ENCODE measurements at regions not wholly inside any gene's neighbourhood (a gene's known extent, or its start where the extent isn't known, plus 50 kb on each side); places are given as distances from the start of the nearest gene placed in this dataset.

DNA sequence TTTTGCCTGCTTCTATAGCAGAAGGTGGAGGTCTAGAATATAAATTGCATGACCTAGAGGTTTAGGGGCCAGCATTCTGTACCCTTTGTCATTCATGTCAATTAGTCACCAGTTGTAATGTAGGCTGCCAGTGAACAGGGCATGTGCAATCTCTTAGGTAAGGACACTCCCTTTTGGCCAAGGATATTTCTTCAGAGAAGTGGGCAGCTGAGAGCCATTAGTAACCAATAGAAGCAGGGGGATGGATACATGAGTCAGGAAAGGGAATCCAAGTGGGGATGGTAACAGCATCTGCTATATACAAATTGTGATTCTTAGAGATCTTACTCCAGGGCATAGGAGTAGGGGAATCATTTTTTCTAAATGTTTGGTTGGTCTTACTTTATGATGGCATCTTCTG is 494.2 kb upstream of the JAG1 start:
- BruUV-seq (replicated peaks): no TSS peak
- Histone ChIP-seq H3K27ac (ENCODE audit: low read depth, low read length, poor library complexity, severe bottlenecking) (no peak overlapping the region), H3K9me3 (ENCODE audit: low read length) (no peaks in the 10 kb centered on the region), H3K79me2 (ENCODE audit: insufficient read depth, low read depth, low read length) (no peaks in the 10 kb centered on the region), H3K4me1 (ENCODE audit: insufficient read depth, low read length, poor library complexity, severe bottlenecking) (no peaks in the 10 kb centered on the region), H2AFZ (ENCODE audit: low read length) (no peak overlapping the region), H3K9me2 (ENCODE audit: insufficient read depth, low read length) (no peaks in the 10 kb centered on the region), H3K4me3 (ENCODE audit: low read depth, low read length, poor library complexity, severe bottlenecking) (no peak overlapping the region), H3K4me2 (ENCODE audit: low read length) (no peak overlapping the region), H4K20me1 (ENCODE audit: insufficient read depth, low read length) (no peaks in the 10 kb centered on the region), H3K36me3 (ENCODE audit: insufficient read depth, low read length) (no peaks in the 10 kb centered on the region)
- DNase-seq (ENCODE audit: low spot score): no peak
- ChIA-PET CTCF (ENCODE audit: unreplicated experiment) (no interaction called here), POLR2A (no interaction called here)
- TF ChIP-seq EZH2phosphoT487 (IDR thresholded peaks at IDR 0.05; ENCODE audit: borderline replicate concordance, low read depth, low read length): no peak
- no peak for TF ChIP-seq CTCF (conservative IDR thresholded peaks at IDR 0.05; ENCODE audit: low read length)
- intact Hi-C loops (cut with micrococcal nuclease; ENCODE audit: unreplicated experiment): no loop called here

- no peaks in the 10 kb centered on the region for H4K20me1 ChIP-seq (ENCODE audit: insufficient read depth, low read length)
- ChIA-PET POLR2A (no interaction called here), CTCF (ENCODE audit: unreplicated experiment) (no interaction called here)
- no peak overlapping the region for H3K4me3 ChIP-seq (ENCODE audit: low read depth, low read length, poor library complexity, severe bottlenecking)
- BruUV-seq (replicated peaks): no TSS peak
- H2AFZ ChIP-seq (ENCODE audit: low read length): no peak overlapping the region
- intact Hi-C loops (cut with micrococcal nuclease; ENCODE audit: unreplicated experiment): no loop called here
- TF ChIP-seq EZH2phosphoT487 (IDR thresholded peaks at IDR 0.05; ENCODE audit: borderline replicate concordance, low read depth, low read length): no peak
- no peak for TF ChIP-seq CTCF (conservative IDR thresholded peaks at IDR 0.05; ENCODE audit: low read length)
- H3K9me2 ChIP-seq (ENCODE audit: insufficient read depth, low read length): no peaks in the 10 kb centered on the region
- H3K9me3 ChIP-seq (ENCODE audit: low read length): no peaks in the 10 kb centered on the region
- H3K79me2 ChIP-seq (ENCODE audit: insufficient read depth, low read depth, low read length): no peaks in the 10 kb centered on the region
- H3K36me3 ChIP-seq (ENCODE audit: insufficient read depth, low read length): no peaks in the 10 kb centered on the region
- no peak for DNase-seq (ENCODE audit: low spot score)
- H3K4me2 ChIP-seq (ENCODE audit: low read length): no peak overlapping the region
- H3K27ac ChIP-seq (ENCODE audit: low read depth, low read length, poor library complexity, severe bottlenecking): no peak overlapping the region
- H3K4me1 ChIP-seq (ENCODE audit: insufficient read depth, low read length, poor library complexity, severe bottlenecking): no peaks in the 10 kb centered on the region
Observed at GRCh38 chr20:11170025-11170424, 496.2 kb upstream of the JAG1 start.

GRCh38 chr20:11170565-11170964 is 496.8 kb upstream of the JAG1 start:
- no peaks in the 10 kb centered on the region for H3K36me3 ChIP-seq (ENCODE audit: insufficient read depth, low read length)
- no peak overlapping the region for H3K4me2 ChIP-seq (ENCODE audit: low read length)
- intact Hi-C loops (cut with micrococcal nuclease; ENCODE audit: unreplicated experiment): no loop called here
- TF ChIP-seq EZH2phosphoT487 (IDR thresholded peaks at IDR 0.05; ENCODE audit: borderline replicate concordance, low read depth, low read length) (no peak), CTCF (conservative IDR thresholded peaks at IDR 0.05; ENCODE audit: low read length) (no peak)
- no peak overlapping the region for H3K27ac ChIP-seq (ENCODE audit: low read depth, low read length, poor library complexity, severe bottlenecking)
- DNase-seq (ENCODE audit: low spot score): no peak
- H3K79me2 ChIP-seq (ENCODE audit: insufficient read depth, low read depth, low read length): no peaks in the 10 kb centered on the region
- ChIA-PET CTCF (ENCODE audit: unreplicated experiment) (no interaction called here), POLR2A (no interaction called here)
- no peak overlapping the region for H3K4me3 ChIP-seq (ENCODE audit: low read depth, low read length, poor library complexity, severe bottlenecking)
- no peaks in the 10 kb centered on the region for H3K9me2 ChIP-seq (ENCODE audit: insufficient read depth, low read length)
- no peak overlapping the region for H2AFZ ChIP-seq (ENCODE audit: low read length)
- H4K20me1 ChIP-seq (ENCODE audit: insufficient read depth, low read length): no peaks in the 10 kb centered on the region
- no peaks in the 10 kb centered on the region for H3K9me3 ChIP-seq (ENCODE audit: low read length)
- H3K4me1 ChIP-seq (ENCODE audit: insufficient read depth, low read length, poor library complexity, severe bottlenecking): no peaks in the 10 kb centered on the region
- no TSS peak for BruUV-seq (replicated peaks)
